Muscle of leg (tissue), 3 donors: ENCODE measurements at regions not wholly inside any gene's neighbourhood (a gene's known extent, or its start where the extent isn't known, plus 50 kb on each side); places are given as distances from the start of the nearest gene placed in this dataset.
A peak's percentile ranks its signal among the peaks of the same experiment; 100 is the strongest.
"Not testable (repeated sequence)": the region's sequence is repeated elsewhere in the genome, so short reads cannot be mapped to it uniquely, and the experiment has no call there.

Experiments
- DNase-seq: peaks from one replicate; pipeline ENCODE4 v3.0.0; 2013
- H3K27ac ChIP-seq: one replicate; pipeline ENCODE4 v1.5.1; 2013; ENCODE audit warnings: mild to moderate bottlenecking, low read length, control low read depth
- H3K27me3 ChIP-seq: one replicate; pipeline ENCODE4 v1.6.1; 2013; ENCODE audit warnings: low read length; ENCODE audit not compliant: control insufficient read depth, insufficient read depth
- H3K36me3 ChIP-seq: one replicate; pipeline ENCODE4 v1.6.1; 2013; ENCODE audit warnings: low read length; ENCODE audit not compliant: control insufficient read depth, insufficient read depth
- H3K4me1 ChIP-seq: one replicate; pipeline ENCODE4 v1.6.1; 2013; ENCODE audit warnings: low read length; ENCODE audit not compliant: control insufficient read depth, insufficient read depth
- H3K4me3 ChIP-seq: one replicate; pipeline ENCODE4 v1.5.1; 2013; ENCODE audit warnings: low read length, control low read depth
- H3K9me3 ChIP-seq: replicated peaks from 2 replicates; pipeline ENCODE4 v1.6.1; 2013; ENCODE audit warnings: low read depth, low read length; ENCODE audit not compliant: control insufficient read depth
- WGBS: methylation state at CpG from one replicate; pipeline ENCODE4 v1.1.5; 2013; ENCODE audit warnings: missing lambda C conversion rate; ENCODE audit not compliant: insufficient coverage; 5-methylcytosine and 5-hydroxymethylcytosine counted together

DNA sequence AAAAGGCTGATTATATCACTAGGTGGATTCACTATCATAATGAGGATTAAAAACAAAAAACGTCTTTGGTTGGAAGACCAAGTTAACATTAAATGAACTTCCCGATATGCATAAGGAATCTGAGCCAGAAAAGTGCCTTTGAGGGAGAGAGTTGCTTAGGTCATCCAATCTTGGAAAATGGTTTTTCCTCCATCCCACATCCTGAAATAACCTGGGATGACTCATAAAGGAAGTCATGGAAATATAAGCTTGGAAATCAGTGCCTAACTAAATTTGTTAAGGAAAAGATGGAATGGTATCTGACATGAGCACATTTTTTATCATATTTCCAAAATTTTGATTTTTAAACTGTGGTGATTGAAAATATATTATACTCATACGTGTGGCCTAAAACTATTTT lies 66.0 kb downstream of the KBTBD8 start:
- no peaks in the 10 kb centered on the region for H3K4me1 ChIP-seq
- H3K27ac ChIP-seq: no peak overlapping the region
- no CpG with 5 or more reads among the region's 3 CpGs for WGBS
- no peaks in the 10 kb centered on the region for H3K36me3 ChIP-seq
- no peaks in the 10 kb centered on the region for H3K27me3 ChIP-seq
- DNase-seq: peak; percentile 14
- H3K4me3 ChIP-seq: no peak overlapping the region
- H3K9me3 ChIP-seq: peaks cover 3% of the 10 kb centered on the region

DNA sequence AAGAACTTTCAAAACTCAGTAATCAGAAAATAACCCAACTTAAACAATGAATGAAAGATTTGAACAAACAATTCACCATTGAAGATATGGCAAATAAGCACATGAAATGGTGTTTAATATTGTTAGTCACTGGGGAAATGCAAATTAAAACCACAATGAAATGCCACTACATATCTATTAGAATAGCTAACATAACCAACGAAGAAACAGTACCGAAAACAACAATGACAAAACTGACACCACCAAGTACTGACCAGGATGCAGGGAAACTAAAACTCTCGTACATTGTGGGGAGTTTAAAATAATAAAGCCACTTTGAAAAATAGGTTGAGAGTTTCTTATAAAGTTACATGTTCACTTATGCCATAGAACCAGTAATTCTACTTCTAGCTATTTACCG lies 69.1 kb downstream of the KBTBD8 start:
- Histone ChIP-seq H3K36me3 (no peaks in the 10 kb centered on the region), H3K4me1 (no peaks in the 10 kb centered on the region), H3K4me3 (no peak overlapping the region), H3K9me3 (no peaks in the 10 kb centered on the region), H3K27me3 (no peaks in the 10 kb centered on the region), H3K27ac (no peak overlapping the region)
- no CpG with 5 or more reads among the region's 4 CpGs for WGBS
- DNase-seq: no peak

DNA sequence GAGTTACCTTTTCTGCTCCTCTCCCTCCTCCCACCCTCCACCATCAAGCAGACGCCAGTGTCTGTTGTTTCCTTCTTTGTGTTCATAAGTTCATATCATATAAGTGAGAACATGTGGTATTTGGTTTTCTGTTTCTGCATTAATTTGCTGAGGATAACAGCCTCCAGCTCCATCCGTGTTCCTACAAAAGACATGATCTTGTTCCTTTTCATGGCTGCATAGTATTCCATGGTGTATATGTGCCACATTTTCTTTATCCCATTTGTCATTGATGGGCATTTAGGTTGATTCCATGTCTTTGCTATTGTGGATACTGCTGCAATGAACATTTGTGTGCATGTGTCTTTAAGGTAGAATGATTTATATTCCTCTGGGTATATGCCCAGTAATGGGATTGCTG lies 74.5 kb downstream of the KBTBD8 start:
- H3K4me3 ChIP-seq, H3K27me3 ChIP-seq, DNase-seq, H3K4me1 ChIP-seq, H3K36me3 ChIP-seq, H3K9me3 ChIP-seq, H3K27ac ChIP-seq: not testable (repeated sequence)
- whole genome bisulfite sequencing: no CpG with 5 or more reads among the region's 2 CpGs

DNA sequence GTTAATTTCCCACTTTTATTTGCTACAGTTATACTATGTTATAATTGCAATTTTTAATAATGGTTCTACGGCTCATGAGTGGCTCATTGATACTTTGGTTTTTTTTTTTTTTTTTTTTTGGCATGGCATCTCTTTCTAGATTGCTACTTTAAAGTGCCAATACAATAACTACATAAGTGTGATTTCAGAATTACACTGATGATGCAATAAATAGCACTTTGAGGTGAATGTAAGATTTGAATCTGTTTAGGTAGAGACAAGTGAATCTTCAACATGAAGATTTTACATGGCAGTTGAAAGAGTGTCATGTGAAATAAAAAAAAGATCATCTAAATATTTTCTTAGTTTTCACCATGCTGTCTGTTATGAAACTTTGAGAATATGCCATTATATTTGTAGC lies 75.7 kb downstream of the KBTBD8 start:
- Histone ChIP-seq H3K36me3 (no peaks in the 10 kb centered on the region), H3K4me3 (no peak overlapping the region), H3K4me1 (no peaks in the 10 kb centered on the region), H3K9me3 (no peaks in the 10 kb centered on the region), H3K27ac (no peak overlapping the region), H3K27me3 (no peaks in the 10 kb centered on the region)
- no CpG with 5 or more reads among the region's 1 CpG for WGBS
- DNase-seq: no peak

DNA sequence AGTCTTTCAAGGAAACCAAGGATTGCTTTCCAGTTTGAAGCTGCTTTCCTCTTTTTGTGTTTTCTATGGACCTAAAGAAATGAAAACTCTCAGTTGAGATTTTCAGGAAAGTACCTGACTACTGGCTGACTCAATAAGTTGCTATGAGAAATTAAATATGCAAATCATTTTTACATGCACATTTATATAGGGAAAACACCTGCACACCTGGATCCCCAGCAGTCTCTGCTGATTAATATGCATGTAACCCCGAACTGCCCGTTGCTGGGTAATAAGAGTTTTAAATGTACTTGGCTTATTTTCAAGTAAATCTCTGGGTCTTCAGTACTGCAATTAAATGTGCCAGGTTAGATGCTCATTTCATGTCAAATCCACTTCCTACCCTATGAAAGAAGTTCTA lies 77.2 kb downstream of the KBTBD8 start:
- Histone ChIP-seq H3K9me3 (no peaks in the 10 kb centered on the region), H3K4me3 (no peak overlapping the region), H3K4me1 (no peaks in the 10 kb centered on the region), H3K27ac (no peak overlapping the region), H3K36me3 (no peaks in the 10 kb centered on the region), H3K27me3 (no peaks in the 10 kb centered on the region)
- WGBS: no CpG with 5 or more reads among the region's 2 CpGs
- DNase-seq: no peak

DNA sequence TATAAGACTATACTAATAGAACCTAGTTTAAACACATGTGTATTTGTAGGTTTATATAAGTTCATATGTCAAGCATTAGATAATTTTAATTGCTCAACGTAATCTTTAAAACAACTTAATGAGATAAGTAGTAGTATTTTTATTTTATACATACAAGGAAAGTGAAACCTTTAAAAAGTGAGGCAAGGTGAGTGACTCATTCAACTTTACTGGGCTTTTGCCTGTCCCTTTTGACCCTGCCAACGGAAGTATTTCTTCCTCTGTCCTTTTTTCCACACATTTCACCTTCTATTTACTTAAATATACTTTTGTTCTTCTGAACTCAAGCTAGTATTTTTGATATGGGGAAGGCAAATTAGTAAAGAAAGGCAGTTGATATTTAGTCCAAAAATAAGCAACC lies 78.5 kb downstream of the KBTBD8 start:
- no peaks in the 10 kb centered on the region for H3K9me3 ChIP-seq
- no peaks in the 10 kb centered on the region for H3K4me1 ChIP-seq
- DNase-seq: no peak
- H3K36me3 ChIP-seq: no peaks in the 10 kb centered on the region
- WGBS: no CpG with 5 or more reads among the region's 2 CpGs
- H3K27ac ChIP-seq: no peak overlapping the region
- no peak overlapping the region for H3K4me3 ChIP-seq
- no peaks in the 10 kb centered on the region for H3K27me3 ChIP-seq

DNA sequence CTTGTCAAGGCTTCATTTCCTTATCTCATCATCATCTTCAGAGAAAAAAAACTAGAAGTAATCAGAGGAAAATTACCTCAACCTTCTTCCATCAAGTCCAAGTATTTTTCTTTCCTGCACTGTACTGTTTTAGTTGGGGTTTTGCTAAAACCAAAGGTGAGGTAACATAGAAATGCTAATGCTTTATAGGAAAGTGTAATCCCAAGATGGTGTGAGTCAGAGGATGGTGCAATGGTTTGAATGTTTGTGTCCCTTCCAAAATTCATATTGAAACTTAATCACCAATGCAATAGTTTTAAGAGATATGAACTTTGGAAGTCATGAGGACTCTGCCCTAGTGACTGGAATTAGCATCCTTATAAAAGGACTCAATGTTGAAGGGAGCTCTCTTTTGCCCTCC lies 79.5 kb downstream of the KBTBD8 start:
- DNase-seq: no peak
- H3K27ac ChIP-seq: no peak overlapping the region
- no peak overlapping the region for H3K4me3 ChIP-seq

DNA sequence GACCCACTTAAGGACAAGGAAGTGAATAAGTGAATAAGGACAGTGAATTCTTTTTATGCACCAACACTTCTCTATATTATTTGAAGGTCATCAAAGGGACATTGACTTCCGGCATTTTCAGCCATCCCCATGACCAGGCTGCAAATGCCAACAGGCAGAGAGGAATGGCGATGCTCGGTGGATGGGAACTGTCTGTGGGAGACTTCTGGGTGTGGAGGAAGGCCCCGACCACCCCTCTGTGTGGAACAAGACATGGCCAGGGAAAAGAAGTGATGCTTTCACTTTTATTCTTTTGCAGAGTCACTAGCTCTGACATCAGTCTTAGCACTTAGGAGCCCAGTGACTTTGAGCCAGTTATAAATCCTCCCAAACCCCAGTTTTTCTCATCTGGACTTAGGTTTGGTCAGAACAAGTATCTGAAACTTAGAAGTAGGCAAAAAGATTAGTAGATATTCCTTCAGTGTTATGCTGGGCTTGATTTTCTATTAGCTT lies 84.5 kb downstream of the KBTBD8 start:
- no CpG with 5 or more reads among the region's 4 CpGs for WGBS
- H3K27ac ChIP-seq: no peak overlapping the region
- no peaks in the 10 kb centered on the region for H3K27me3 ChIP-seq
- H3K9me3 ChIP-seq: no peaks in the 10 kb centered on the region
- no peak overlapping the region for H3K4me3 ChIP-seq
- DNase-seq: no peak
- H3K4me1 ChIP-seq: no peaks in the 10 kb centered on the region
- no peaks in the 10 kb centered on the region for H3K36me3 ChIP-seq

More for the DNA sequence above, 79.5 kb downstream of the KBTBD8 start:
- no peaks in the 10 kb centered on the region for H3K36me3 ChIP-seq
- no peaks in the 10 kb centered on the region for H3K9me3 ChIP-seq
- H3K4me1 ChIP-seq: no peaks in the 10 kb centered on the region
- no peaks in the 10 kb centered on the region for H3K27me3 ChIP-seq

DNA sequence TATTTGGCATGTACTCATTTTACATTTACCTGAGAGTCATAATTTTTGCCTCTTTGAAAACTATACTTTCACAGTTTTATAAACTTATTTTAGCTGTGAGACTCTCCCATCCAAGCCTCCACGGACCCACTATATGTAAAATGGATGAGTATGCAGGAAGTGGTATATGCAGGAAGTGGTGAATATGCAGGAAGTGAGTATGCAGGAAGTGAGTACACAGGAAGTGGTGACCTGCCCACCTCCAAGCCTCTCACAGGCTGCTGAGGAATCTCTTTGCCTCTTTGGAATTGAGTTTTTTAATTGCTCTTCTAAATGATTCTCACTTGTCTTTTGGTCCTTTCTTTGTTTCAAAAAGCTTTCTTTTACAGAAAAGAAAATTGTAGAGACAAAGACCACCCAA lies 85.2 kb downstream of the KBTBD8 start:
- Histone ChIP-seq H3K36me3 (no peaks in the 10 kb centered on the region), H3K27me3 (no peaks in the 10 kb centered on the region), H3K4me1 (no peaks in the 10 kb centered on the region), H3K27ac (no peak overlapping the region), H3K9me3 (no peaks in the 10 kb centered on the region), H3K4me3 (no peak overlapping the region)
- no CpG with 5 or more reads among the region's 1 CpG for WGBS
- DNase-seq: no peak

DNA sequence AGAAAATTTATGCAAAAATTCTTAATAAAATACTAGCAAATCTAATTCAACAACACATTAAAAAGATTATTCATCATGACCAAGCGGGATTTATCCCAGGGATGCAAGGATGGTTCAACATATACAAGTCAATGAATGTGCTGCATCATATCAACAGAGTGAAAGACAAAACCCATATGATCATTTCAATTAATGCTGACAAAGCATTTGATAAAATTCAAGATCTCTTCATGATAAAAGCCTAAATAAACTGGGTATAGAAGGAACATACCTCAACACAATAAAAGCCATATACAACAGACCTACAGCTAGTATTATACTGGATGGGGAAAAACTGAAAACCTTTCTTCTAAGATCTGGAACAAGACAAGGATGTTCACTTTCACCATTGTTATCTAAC lies 89.7 kb downstream of the KBTBD8 start:
- no peak for DNase-seq
- no peaks in the 10 kb centered on the region for H3K9me3 ChIP-seq
- no peaks in the 10 kb centered on the region for H3K36me3 ChIP-seq
- H3K27ac ChIP-seq: no peak overlapping the region
- no peak overlapping the region for H3K4me3 ChIP-seq
- H3K27me3 ChIP-seq: no peaks in the 10 kb centered on the region
- no peaks in the 10 kb centered on the region for H3K4me1 ChIP-seq
- no CpG with 5 or more reads among the region's 1 CpG for WGBS

DNA sequence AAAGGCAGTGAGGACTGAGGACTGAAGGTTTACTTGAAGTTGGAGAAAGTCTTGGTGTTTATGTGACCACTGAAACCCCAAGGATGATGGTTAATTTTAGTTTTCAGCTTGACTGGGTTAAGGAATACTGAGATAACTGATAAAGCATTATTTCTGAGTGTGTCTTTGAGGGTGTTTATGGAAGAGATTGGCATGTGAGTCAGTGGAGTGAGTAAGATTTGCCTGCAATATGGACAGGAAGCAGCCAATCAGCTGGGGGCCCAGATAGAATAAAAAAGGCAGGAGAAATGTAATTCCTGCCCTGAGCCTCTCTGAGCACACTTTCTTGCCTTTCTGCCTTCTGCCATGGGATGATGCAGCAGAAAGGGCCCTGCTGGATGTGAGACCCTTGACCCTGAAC lies 92.4 kb downstream of the KBTBD8 start:
- Histone ChIP-seq H3K4me1 (no peaks in the 10 kb centered on the region), H3K27me3 (no peaks in the 10 kb centered on the region), H3K4me3 (no peak overlapping the region), H3K9me3 (no peaks in the 10 kb centered on the region), H3K27ac (no peak overlapping the region), H3K36me3 (no peaks in the 10 kb centered on the region)
- no peak for DNase-seq
